Right atrium auricular region (tissue), 2 donors: ENCODE measurements at regions not wholly inside any gene's neighbourhood (a gene's known extent, or its start where the extent isn't known, plus 50 kb on each side); places are given as distances from the start of the nearest gene placed in this dataset.

ENCODE experiments used
- DNase-seq: peaks from one replicate; pipeline ENCODE4 v3.0.0-alpha.2; 2019; ENCODE audit warnings: low spot score
- H3K27ac ChIP-seq, 2 donors: fragments of 200-600 bp; sonication (generic); 1 replicate in 1 of 2; 2 replicates in 1 of 2; pipeline ENCODE4 v1.5.1; 2016 to 2019
- H3K27me3 ChIP-seq, 2 donors: fragments of 200-600 bp; sonication (generic); one replicate each; pipeline versions ENCODE4 v1.5.1 to v1.6.0; 2017 to 2019
- H3K36me3 ChIP-seq: fragments of 200-600 bp; sonication (generic); one replicate; pipeline ENCODE4 v1.5.1; 2016
- H3K4me1 ChIP-seq, 2 donors: fragments of 200-600 bp; sonication (generic); one replicate each; pipeline versions ENCODE4 v1.5.1 to v1.6.0; 2017 to 2019
- H3K4me3 ChIP-seq, 2 donors: fragments of 200-600 bp; sonication (generic); 1 replicate in 1 of 2; 2 replicates in 1 of 2; pipeline ENCODE4 v1.5.1; 2017 to 2019; ENCODE audit warnings: mild to moderate bottlenecking in 1 of 2, moderate library complexity in 1 of 2
- H3K9me3 ChIP-seq, 2 donors: fragments of 200-600 bp; sonication (generic); one replicate each; pipeline ENCODE4 v1.5.1; 2019
- CTCF ChIP-seq, 2 donors: fragments of 200-600 bp; sonication (generic); IDR thresholded peaks; one replicate each; pipeline ENCODE4 v1.5.1; 2019; ENCODE audit warnings: antibody characterized with exemption in 2 of 2

DNA sequence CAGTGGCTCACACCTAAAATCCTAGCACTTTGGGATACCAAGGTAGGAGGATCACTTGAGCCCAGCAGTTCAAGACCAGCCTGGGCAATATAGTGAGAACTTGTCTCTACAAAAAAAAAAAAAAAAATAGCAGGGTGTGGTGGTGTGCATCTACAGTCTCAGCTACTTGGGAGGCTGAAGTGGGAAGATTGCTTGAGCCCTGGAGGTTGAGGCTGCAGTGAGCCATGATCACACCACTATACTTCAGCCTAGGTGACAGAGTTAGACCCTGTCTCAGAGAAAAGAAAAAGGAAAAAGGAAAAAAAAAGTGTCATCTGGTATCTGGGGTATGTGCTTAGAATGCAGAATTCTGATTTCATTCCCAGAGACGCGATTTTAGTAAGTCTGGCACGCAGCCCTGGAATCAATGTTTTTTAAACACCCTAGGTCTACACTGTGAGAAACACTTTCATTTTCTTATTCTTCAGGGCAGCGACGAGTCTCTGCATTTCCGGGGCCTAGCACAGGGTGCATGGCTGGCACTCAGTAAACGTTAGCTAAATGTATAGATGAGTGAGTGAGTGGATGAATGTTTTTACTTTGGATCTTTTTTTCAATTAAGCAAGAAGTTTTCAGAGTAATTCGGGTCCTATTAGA lies 243.8 kb upstream of the PWP1 start:
- Histone ChIP-seq H3K27me3 (no peaks in the 10 kb centered on the region), H3K36me3 (no peaks in the 10 kb centered on the region), H3K4me3 (no peak overlapping the region), H3K9me3 (no peaks in the 10 kb centered on the region), H3K27ac (no peak overlapping the region), H3K4me1 (no peaks in the 10 kb centered on the region)
- no peak for TF ChIP-seq CTCF (IDR thresholded peaks at IDR 0.05)
- DNase-seq = no peak

DNA sequence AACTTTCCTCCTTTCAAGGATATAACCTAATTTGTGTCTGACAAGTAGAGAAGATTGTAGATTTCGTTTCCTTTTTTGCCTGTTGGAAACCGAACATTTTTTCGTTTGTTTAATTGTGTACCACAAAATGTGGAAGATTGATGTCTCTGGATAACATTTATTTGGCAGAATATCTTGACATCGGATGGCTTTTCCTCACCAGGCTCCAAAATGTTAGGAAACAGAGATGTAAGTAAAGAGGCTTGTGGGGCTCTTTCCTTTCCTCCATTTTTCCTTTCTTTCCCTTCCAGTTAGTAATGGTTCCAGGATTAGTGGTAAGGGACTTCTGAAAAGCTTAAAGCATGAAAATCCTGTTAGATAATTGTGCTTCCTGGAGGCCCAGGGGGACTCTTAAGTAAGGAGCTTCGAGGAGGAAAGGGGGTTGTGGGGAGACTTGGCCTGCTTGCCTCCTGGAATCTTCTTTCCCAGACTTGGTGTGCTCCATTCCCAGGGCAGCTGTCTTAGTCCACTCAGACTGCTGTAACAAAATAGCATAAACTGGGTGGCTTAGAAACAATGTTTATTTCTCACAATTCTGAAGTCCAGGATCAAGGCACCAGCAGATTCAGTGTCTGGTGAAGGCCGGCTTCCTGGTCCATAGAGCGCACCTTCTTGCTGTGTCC lies 243.1 kb upstream of the PWP1 start:
- Histone ChIP-seq H3K4me1 (no peaks in the 10 kb centered on the region), H3K4me3 (no peak overlapping the region), H3K27ac (no peak overlapping the region), H3K9me3 (no peaks in the 10 kb centered on the region), H3K36me3 (no peaks in the 10 kb centered on the region), H3K27me3 (no peaks in the 10 kb centered on the region)
- DNase-seq = no peak
- no peak for TF ChIP-seq CTCF (IDR thresholded peaks at IDR 0.05)

DNA sequence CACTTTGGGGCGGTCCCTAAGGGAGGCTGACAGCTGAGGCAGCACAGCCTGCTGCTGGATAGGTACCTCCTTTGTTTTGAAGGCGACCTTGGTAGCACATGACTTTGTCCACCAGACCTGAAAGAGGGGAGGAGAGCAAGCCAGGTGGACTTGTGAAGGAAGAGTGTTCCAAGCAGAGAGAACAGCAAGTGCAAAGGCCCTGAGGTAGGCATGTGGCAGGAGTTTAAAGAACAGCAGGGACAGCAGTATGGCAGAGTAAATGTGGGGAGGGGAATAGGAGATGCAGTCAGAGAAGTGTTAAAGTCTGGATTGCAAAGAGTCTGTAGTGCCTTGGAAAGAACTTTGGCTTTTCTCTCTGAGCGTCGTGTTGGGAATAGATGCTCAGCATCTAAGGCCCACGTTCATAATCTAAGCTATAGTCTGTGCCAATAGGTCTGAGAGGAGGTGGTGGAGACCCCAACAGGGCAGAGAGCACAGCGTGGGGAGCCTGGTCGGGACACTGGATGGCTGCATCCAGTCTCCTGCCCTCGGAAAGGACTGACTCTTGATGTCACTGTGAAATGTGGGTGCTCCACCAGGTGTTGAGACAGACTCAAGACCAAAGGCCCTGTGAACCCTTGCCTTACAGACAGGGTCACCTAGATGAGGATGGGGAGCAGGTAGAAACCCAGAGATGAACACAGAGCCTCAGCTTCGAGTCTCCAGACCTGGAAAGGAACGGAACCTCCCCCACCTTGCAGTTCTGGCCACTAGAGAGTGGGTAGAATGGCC lies 242.1 kb upstream of the PWP1 start:
- DNase-seq = no peak
- H3K4me1 ChIP-seq = no peaks in the 10 kb centered on the region
- no peaks in the 10 kb centered on the region for H3K36me3 ChIP-seq
- H3K4me3 ChIP-seq = no peak overlapping the region
- H3K9me3 ChIP-seq = no peaks in the 10 kb centered on the region
- TF ChIP-seq CTCF (IDR thresholded peaks at IDR 0.05) = no peak
- no peaks in the 10 kb centered on the region for H3K27me3 ChIP-seq
- no peak overlapping the region for H3K27ac ChIP-seq

DNA sequence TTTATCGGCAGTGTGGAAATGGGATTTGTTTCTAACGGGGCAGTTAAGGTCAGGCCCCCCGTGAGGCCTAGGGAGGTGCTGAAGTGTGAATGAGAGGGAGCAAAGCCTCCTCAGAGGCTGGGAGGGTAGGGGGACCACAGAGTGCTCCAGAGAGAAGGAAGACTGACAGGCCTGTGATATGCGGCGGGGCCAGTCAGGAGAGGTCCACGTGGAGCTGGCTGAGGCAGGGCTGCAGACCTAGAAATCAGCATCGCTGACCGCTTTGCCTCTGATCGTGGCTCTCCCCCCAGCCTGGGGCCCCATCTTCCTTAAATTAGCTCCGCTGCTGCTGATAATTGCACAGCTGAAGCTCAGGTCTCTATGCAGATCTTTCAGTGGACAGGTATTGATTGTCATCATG lies 240.8 kb upstream of the PWP1 start:
- no peak for TF ChIP-seq CTCF (IDR thresholded peaks at IDR 0.05)
- H3K27ac ChIP-seq = no peak overlapping the region
- H3K9me3 ChIP-seq = no peaks in the 10 kb centered on the region
- H3K27me3 ChIP-seq = no peaks in the 10 kb centered on the region
- no peaks in the 10 kb centered on the region for H3K36me3 ChIP-seq
- no peaks in the 10 kb centered on the region for H3K4me1 ChIP-seq
- no peak for DNase-seq
- no peak overlapping the region for H3K4me3 ChIP-seq

DNA sequence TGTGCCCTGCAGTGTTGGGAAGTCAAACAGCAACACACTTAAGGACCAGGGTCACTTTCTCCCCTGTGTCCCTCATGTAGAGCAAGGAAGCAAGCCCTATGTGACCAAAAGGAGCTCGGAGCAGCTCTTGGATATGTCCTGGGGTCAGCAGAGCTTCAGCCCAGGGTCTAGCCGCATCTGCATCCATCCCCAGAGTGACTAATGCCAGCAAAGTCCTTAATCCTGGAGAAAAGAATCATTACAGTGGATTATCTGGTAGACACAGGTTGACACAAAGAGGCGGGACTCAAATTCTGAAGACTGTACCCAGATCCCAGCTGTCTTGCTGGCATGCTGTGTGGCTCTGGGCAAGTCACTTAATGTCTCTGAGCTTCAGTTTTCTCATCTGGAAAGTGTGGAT lies 239.1 kb upstream of the PWP1 start:
- TF ChIP-seq CTCF (IDR thresholded peaks at IDR 0.05) = no peak
- no peak for DNase-seq

More for the DNA sequence above, 239.1 kb upstream of the PWP1 start:
- no peaks in the 10 kb centered on the region for H3K9me3 ChIP-seq
- no peaks in the 10 kb centered on the region for H3K4me1 ChIP-seq
- no peak overlapping the region for H3K4me3 ChIP-seq
- H3K36me3 ChIP-seq = no peaks in the 10 kb centered on the region
- no peak overlapping the region for H3K27ac ChIP-seq
- H3K27me3 ChIP-seq = no peaks in the 10 kb centered on the region
